PC-9 (cell line): ENCODE measurements at regions not wholly inside any gene's neighbourhood (a gene's known extent, or its start where the extent isn't known, plus 50 kb on each side); places are given as distances from the start of the nearest gene placed in this dataset.

ENCODE experiments used
- BruUV-seq: library from RNA; stranded (reverse); fragments of 400-500 nt; replicated peaks from 2 replicates; lab custom pipeline; 2021; lab: Mats Ljungman, UMichigan
- CTCF ChIA-PET: fragments of 300-600 bp; sonication (Branson Sonifier 250); formaldehyde crosslinking; loops from one replicate; lab custom pipeline; 2022; ENCODE audit warnings: antibody characterized with exemption; lab: Charles Lee
- POLR2A ChIA-PET: fragments of 300-600 bp; sonication (Branson Sonifier 250); formaldehyde crosslinking; loops from one replicate; lab custom pipeline; 2022; ENCODE audit warnings: antibody characterized with exemption; ENCODE audit not compliant: unreplicated experiment; lab: Charles Lee
- DNase-seq, 2 experiments: peaks; one replicate each; pipeline versions ENCODE4 v3.0.0 to v3.0.0-alpha.2; 2015 to 2022; ENCODE audit warnings: mixed read lengths in 1 of 2
- H2AFZ ChIP-seq: fragments of 200-600 bp; sonication (generic); 2 replicates; pipeline ENCODE4 v1.8.1; 2017; ENCODE audit warnings: antibody characterized with exemption
- H3F3A ChIP-seq: fragments of 200-600 bp; sonication (generic); 2 replicates; pipeline ENCODE4 v1.8.1; 2017; ENCODE audit warnings: antibody characterized with exemption, mild to moderate bottlenecking, low read depth; ENCODE audit not compliant: insufficient read depth
- H3K27ac ChIP-seq: fragments of 200-600 bp; sonication (generic); 2 replicates; pipeline ENCODE4 v1.6.1; 2016; ENCODE audit warnings: mixed run types
- H3K27me3 ChIP-seq: fragments of 200-600 bp; sonication (generic); 2 replicates; pipeline ENCODE4 v1.6.1; 2016; ENCODE audit warnings: low read depth, mixed run types; ENCODE audit not compliant: insufficient read depth
- H3K36me3 ChIP-seq: fragments of 200-600 bp; sonication (generic); 2 replicates; pipeline ENCODE4 v1.6.1; 2016; ENCODE audit warnings: low read depth, mixed run types
- H3K4me1 ChIP-seq: fragments of 200-600 bp; sonication (generic); replicated peaks from 2 replicates; pipeline ENCODE4 v1.6.1; 2016; ENCODE audit warnings: mixed run types; ENCODE audit not compliant: insufficient read depth
- H3K4me2 ChIP-seq: fragments of 200-600 bp; sonication (generic); 2 replicates; pipeline ENCODE4 v1.6.1; 2017; ENCODE audit warnings: mixed run types
- H3K4me3 ChIP-seq: fragments of 200-600 bp; sonication (generic); 2 replicates; pipeline ENCODE4 v1.6.1; 2016; ENCODE audit warnings: mixed run types
- H3K79me2 ChIP-seq: fragments of 200-600 bp; sonication (generic); 2 replicates; pipeline ENCODE4 v1.6.1; 2017; ENCODE audit warnings: low read depth, mixed run types
- H3K9me2 ChIP-seq: fragments of 200-600 bp; sonication (generic); 2 replicates; pipeline ENCODE4 v1.8.1; 2017; ENCODE audit warnings: mild to moderate bottlenecking; ENCODE audit not compliant: insufficient read depth
- H3K9me3 ChIP-seq: fragments of 200-600 bp; sonication (generic); 2 replicates; pipeline ENCODE4 v1.8.1; 2016; ENCODE audit warnings: low read depth; ENCODE audit not compliant: insufficient read depth
- H4K20me1 ChIP-seq: fragments of 200-600 bp; sonication (generic); 2 replicates; pipeline ENCODE4 v1.8.1; 2017; ENCODE audit not compliant: insufficient read depth
- CTCF ChIP-seq: fragments of 200-600 bp; sonication (generic); conservative IDR thresholded peaks from 2 replicates; pipeline ENCODE4 v1.6.1; 2017; ENCODE audit warnings: mixed run types, antibody characterized with exemption, mild to moderate bottlenecking, moderate library complexity
- EZH2 ChIP-seq: fragments of 200-600 bp; sonication (generic); IDR thresholded peaks from 2 replicates; pipeline ENCODE4 v1.8.0; 2017; ENCODE audit warnings: antibody characterized with exemption, low read depth
- intact Hi-C: fragments of 100-400 bp; cut with micrococcal nuclease; formaldehyde crosslinking; loops from one replicate; pipeline ENCODE4 v1.10.0; 2022; ENCODE audit not compliant: unreplicated experiment

GRCh38 chr20:60068509-60068908 is 110.3 kb downstream of the CDH26 start:
- Histone ChIP-seq H3K4me2 (no peak overlapping the region), H3K9me2 (no peaks in the 10 kb centered on the region), H3F3A (no peaks in the 10 kb centered on the region), H3K27ac (no peak overlapping the region), H3K9me3 (no peaks in the 10 kb centered on the region), H3K79me2 (no peaks in the 10 kb centered on the region), H2AFZ (no peak overlapping the region), H3K36me3 (no peaks in the 10 kb centered on the region), H3K4me3 (no peak overlapping the region), H3K4me1 (no peaks in the 10 kb centered on the region; the same call in 1 of the 2 replicates), H4K20me1 (no peaks in the 10 kb centered on the region), H3K27me3 (peaks cover 75% of the 10 kb centered on the region)
- TF ChIP-seq CTCF: no peak
- TF ChIP-seq EZH2: no peak
- intact Hi-C loops: no loop called here
- ChIA-PET CTCF (no interaction called here), POLR2A (no interaction called here)
- no TSS peak for BruUV-seq
- DNase-seq: no peak

GRCh38 chr20:60069656-60070055 is 111.4 kb downstream of the CDH26 start:
- no peak for TF ChIP-seq CTCF
- no peak for TF ChIP-seq EZH2
- BruUV-seq: no TSS peak
- Histone ChIP-seq H3K9me3 (no peaks in the 10 kb centered on the region), H4K20me1 (no peaks in the 10 kb centered on the region), H3K4me3 (no peak overlapping the region), H3K27ac (no peak overlapping the region), H3K4me2 (no peak overlapping the region), H3K27me3 (peaks cover 78% of the 10 kb centered on the region), H3K9me2 (no peaks in the 10 kb centered on the region), H3K36me3 (no peaks in the 10 kb centered on the region), H2AFZ (no peak overlapping the region), H3K79me2 (no peaks in the 10 kb centered on the region), H3F3A (no peaks in the 10 kb centered on the region), H3K4me1 (no peaks in the 10 kb centered on the region; the same call in 1 of the 2 replicates)
- intact Hi-C loops: no loop called here
- ChIA-PET POLR2A (no interaction called here), CTCF (interaction anchor here (0.6 kb wide), 1 partner anchor 106 kb away, joined by 3 read pairs; no protein-coding TSS in a partner anchor)
- no peak for DNase-seq

- no peak overlapping the region for H2AFZ ChIP-seq
- H3K79me2 ChIP-seq: no peaks in the 10 kb centered on the region
- H4K20me1 ChIP-seq: no peaks in the 10 kb centered on the region
- ChIA-PET POLR2A (no interaction called here), CTCF (no interaction called here)
- no peaks in the 10 kb centered on the region for H3F3A ChIP-seq
- no peak overlapping the region for H3K4me3 ChIP-seq
- no TSS peak for BruUV-seq
- peaks cover 67% of the 10 kb centered on the region for H3K27me3 ChIP-seq
- H3K9me2 ChIP-seq: no peaks in the 10 kb centered on the region
- no peaks in the 10 kb centered on the region; the same call in 1 of the 2 replicates for H3K4me1 ChIP-seq
- intact Hi-C loops: no loop called here
- DNase-seq: no peak
- no peaks in the 10 kb centered on the region for H3K9me3 ChIP-seq
- no peak overlapping the region for H3K4me2 ChIP-seq
- TF ChIP-seq CTCF (no peak), EZH2 (no peak)
- no peaks in the 10 kb centered on the region for H3K36me3 ChIP-seq
- no peak overlapping the region for H3K27ac ChIP-seq
These were observed 112.6 kb downstream of the CDH26 start for GRCh38 chr20:60070791-60071190.
